ENCODE measurements at regions not wholly inside any gene's neighbourhood (a gene's known extent, or its start where the extent isn't known, plus 50 kb on each side); places are given as distances from the start of the nearest gene placed in this dataset.

- WGBS, 2 experiments (ENCODE audit: extremely low coverage in 1 of 2, insufficient coverage in 1 of 2, insufficient read length in 1 of 2, insufficient replicate concordance in 2 of 2, low coverage in 1 of 2, low lambda C conversion rate in 2 of 2, missing lambda C conversion rate in 1 of 2): 88% methylated on average over 7 of the region's 7 CpGs; no CpG with 5 or more reads in 1 of the 2 experiments
- CTCF ChIA-PET (ENCODE audit: partially characterized antibody): interaction anchor here (0.5 to 1.6 kb wide), 5 partner anchors 62 to 394 kb away, joined by 3 to 4 read pairs (median 3); no protein-coding TSS in a partner anchor
- H3K4me2 ChIP-seq (ENCODE audit: insufficient read depth in 1 of 2, low read depth in 2 of 2, low read length in 2 of 2): no peak overlapping the region
- H3K4me3 ChIP-seq (ENCODE audit: extremely low read depth in 1 of 4, insufficient read depth in 2 of 4, low read depth in 3 of 4, low read length in 4 of 4): no peak overlapping the region
- FAIRE-seq (no peak), DNase-seq (ENCODE audit: low read depth in 1 of 2, low spot score in 2 of 2) (no peak)
- H3K18ac ChIP-seq (ENCODE audit: extremely low read depth, low read length): no peak overlapping the region
- no peaks in the 10 kb centered on the region; a peak in 1 of 7 replicates for H3K27me3 ChIP-seq (replicated peaks in 1 of 4; ENCODE audit: control insufficient read depth in 3 of 4, extremely low read depth in 1 of 4, insufficient read depth in 3 of 4, low read length in 3 of 4)
- H3K9me3 ChIP-seq (ENCODE audit: insufficient read depth in 2 of 2, low read depth in 1 of 2, low read length in 1 of 2): no peaks in the 10 kb centered on the region
- H2BK5ac ChIP-seq (ENCODE audit: low read depth, low read length): no peak overlapping the region
- no peak overlapping the region for H2BK120ac ChIP-seq (replicated peaks; ENCODE audit: low read depth, low read length)
- no peaks in the 10 kb centered on the region for H4K20me1 ChIP-seq (replicated peaks in 1 of 2; ENCODE audit: control insufficient read depth in 1 of 2, insufficient read depth in 2 of 2, low read length in 2 of 2)
- no peak overlapping the region for H4K91ac ChIP-seq (replicated peaks; ENCODE audit: insufficient read length, low read length)
- H4K5ac ChIP-seq (ENCODE audit: insufficient read length, low read depth, low read length): no peak overlapping the region
- no peak overlapping the region for H3K14ac ChIP-seq (ENCODE audit: insufficient read length)
- H2BK12ac ChIP-seq (ENCODE audit: low read depth, low read length): no peak overlapping the region
- H3K4me1 ChIP-seq (replicated peaks in 1 of 4; ENCODE audit: control insufficient read depth in 3 of 4, insufficient read depth in 4 of 4, low read length in 3 of 4): no peaks in the 10 kb centered on the region
- POLR2A ChIA-PET (ENCODE audit: partially characterized antibody): no interaction called here
- H4K8ac ChIP-seq (ENCODE audit: extremely low read depth, insufficient read depth, low read length): no peak overlapping the region
- no peak overlapping the region for H3K27ac ChIP-seq (ENCODE audit: low read depth, low read length)
- H3K79me1 ChIP-seq (ENCODE audit: low read depth, low read length): no peaks in the 10 kb centered on the region
- H2BK15ac ChIP-seq (ENCODE audit: low read length): no peak overlapping the region
- no peak overlapping the region for H3K23ac ChIP-seq (ENCODE audit: insufficient read length)
- no peak overlapping the region for H3K4ac ChIP-seq (replicated peaks; ENCODE audit: insufficient read length, low read depth, low read length)
- no peak overlapping the region for H3K9ac ChIP-seq (replicated peaks in 1 of 4; ENCODE audit: extremely low read depth in 1 of 4, low read depth in 3 of 4, low read length in 3 of 4)
- H3K23me2 ChIP-seq (ENCODE audit: low read depth, low read length): no peaks in the 10 kb centered on the region
- H2AK5ac ChIP-seq (ENCODE audit: low read depth, low read length): no peak overlapping the region
- H3K36me3 ChIP-seq (ENCODE audit: control insufficient read depth in 2 of 4, insufficient read depth in 4 of 4, low read length in 3 of 4): no peaks in the 10 kb centered on the region
- no peak overlapping the region for H3K56ac ChIP-seq (replicated peaks; ENCODE audit: insufficient read length, low read depth, low read length)
- H2AFZ ChIP-seq (ENCODE audit: low read length): no peak overlapping the region
- no peaks in the 10 kb centered on the region for H3K79me2 ChIP-seq (ENCODE audit: control insufficient read depth in 1 of 2, insufficient read depth in 2 of 2, low read length in 2 of 2)
- no peak overlapping the region for H2BK20ac ChIP-seq (ENCODE audit: low read length)
- TF ChIP-seq SP2 (IDR thresholded peaks at IDR 0.05; ENCODE audit: low read length): no peak
- TF ChIP-seq SIRT6 (IDR thresholded peaks at IDR 0.05; ENCODE audit: low read length): no peak
- TF ChIP-seq BACH1 (IDR thresholded peaks at IDR 0.05; ENCODE audit: low read length): no peak
- TF ChIP-seq KDM4A (IDR thresholded peaks at IDR 0.05; ENCODE audit: low read depth, low read length, severe bottlenecking): no peak
- TF ChIP-seq CTCF (IDR thresholded peaks at IDR 0.05; ENCODE audit: control extremely low read depth in 1 of 3, insufficient read depth in 1 of 3, low read depth in 1 of 3, low read length in 3 of 3): no peak
- no peak for TF ChIP-seq POLR2A (IDR thresholded peaks at IDR 0.05; ENCODE audit: control extremely low read depth in 1 of 2, low read depth in 2 of 2, low read length in 2 of 2)
- no peak for TF ChIP-seq CBX8 (IDR thresholded peaks at IDR 0.05; ENCODE audit: borderline replicate concordance, low read depth, low read length)
- no peak for TF ChIP-seq PHF8 (conservative IDR thresholded peaks at IDR 0.05; ENCODE audit: low read depth, low read length)
- no peak for TF ChIP-seq CTBP2 (IDR thresholded peaks at IDR 0.05; ENCODE audit: borderline replicate concordance, insufficient read depth, insufficient read length, low read length)
- TF ChIP-seq CREB1 (IDR thresholded peaks at IDR 0.05): no peak
- TF ChIP-seq GTF2F1 (IDR thresholded peaks at IDR 0.05; ENCODE audit: borderline replicate concordance, low read depth, low read length): no peak
- no peak for TF ChIP-seq BRCA1 (IDR thresholded peaks at IDR 0.05; ENCODE audit: low read depth, low read length)
- no peak for TF ChIP-seq TAF1 (IDR thresholded peaks at IDR 0.05; ENCODE audit: low read depth, low read length)
Observed at GRCh38 chr11:19463976-19464375, 223.2 kb upstream of the E2F8 start.
